ENCODE measurements at regions not wholly inside any gene's neighbourhood (a gene's known extent, or its start where the extent isn't known, plus 50 kb on each side); places are given as distances from the start of the nearest gene placed in this dataset.

- Mint-ChIP-seq H3K4me1 (no peaks in the 10 kb centered on the region), H3K27me3 (ENCODE audit: low read depth in 2 of 2) (peaks cover 7 to 21% of the 10 kb centered on the region in 2 donors), H3K27ac (no peak overlapping the region), H3K9me3 (no peaks in the 10 kb centered on the region), H3K4me3 (no peak overlapping the region), H3K36me3 (no peaks in the 10 kb centered on the region)
- Histone ChIP-seq H3K27ac (ENCODE audit: low read length) (no peak overlapping the region), H3K9me3 (ENCODE audit: control insufficient read depth, insufficient read depth, low read length) (no peaks in the 10 kb centered on the region), H3K4me3 (ENCODE audit: low read length) (no peak overlapping the region), H3K36me3 (ENCODE audit: control insufficient read depth, insufficient read depth, low read length) (no peaks in the 10 kb centered on the region), H3K4me1 (ENCODE audit: control insufficient read depth, insufficient read depth, low read length) (no peaks in the 10 kb centered on the region), H3K27me3 (ENCODE audit: control insufficient read depth, insufficient read depth, low read length) (no peaks in the 10 kb centered on the region)
- DNase-seq: no peak
- WGBS (ENCODE audit: insufficient coverage): 57% methylated on average over 7 of the region's 7 CpGs
- intact Hi-C loops (cut with micrococcal nuclease): no loop called here
- ATAC-seq: no peak
- TF ChIP-seq CTCF (IDR thresholded peaks at IDR 0.05): no peak
Observed at GRCh38 chr11:33478111-33478573, 221.0 kb downstream of the HIPK3 start.

- H3K9me3 ChIP-seq (ENCODE audit: control insufficient read depth, insufficient read depth, low read length): no peaks in the 10 kb centered on the region
- H3K4me3 Mint-ChIP-seq: no peak overlapping the region
- no peak overlapping the region for H3K27ac ChIP-seq (ENCODE audit: low read length)
- peaks cover 9 to 28% of the 10 kb centered on the region in 2 donors for H3K27me3 Mint-ChIP-seq (ENCODE audit: low read depth in 2 of 2)
- no peak for ATAC-seq
- H3K36me3 Mint-ChIP-seq: no peaks in the 10 kb centered on the region
- DNase-seq: no peak
- no peak for TF ChIP-seq CTCF (IDR thresholded peaks at IDR 0.05)
- WGBS (ENCODE audit: insufficient coverage): 85% methylated on average over 5 of the region's 6 CpGs
- H3K4me1 Mint-ChIP-seq: no peaks in the 10 kb centered on the region
- no peak overlapping the region for H3K27ac Mint-ChIP-seq
- no peak overlapping the region for H3K4me3 ChIP-seq (ENCODE audit: low read length)
- H3K27me3 ChIP-seq (ENCODE audit: control insufficient read depth, insufficient read depth, low read length): no peaks in the 10 kb centered on the region
- H3K4me1 ChIP-seq (ENCODE audit: control insufficient read depth, insufficient read depth, low read length): no peaks in the 10 kb centered on the region
- intact Hi-C loops (cut with micrococcal nuclease): no loop called here
- no peaks in the 10 kb centered on the region for H3K9me3 Mint-ChIP-seq
- H3K36me3 ChIP-seq (ENCODE audit: control insufficient read depth, insufficient read depth, low read length): no peaks in the 10 kb centered on the region
Observed at GRCh38 chr11:33476945-33477606, 219.9 kb downstream of the HIPK3 start.

- no peak overlapping the region for H3K27ac ChIP-seq (ENCODE audit: low read length)
- Mint-ChIP-seq H3K27ac (no peak overlapping the region), H3K4me3 (no peak overlapping the region), H3K9me3 (no peaks in the 10 kb centered on the region), H3K4me1 (no peaks in the 10 kb centered on the region), H3K36me3 (no peaks in the 10 kb centered on the region), H3K27me3 (ENCODE audit: low read depth in 2 of 2) (peaks cover 13 to 20% of the 10 kb centered on the region in 2 donors)
- intact Hi-C loops (cut with micrococcal nuclease): no loop called here
- DNase-seq (no peak), ATAC-seq (no peak)
- 46% methylated on average over 5 of the region's 5 CpGs for WGBS (ENCODE audit: insufficient coverage)
- no peak overlapping the region for H3K4me3 ChIP-seq (ENCODE audit: low read length)
- no peaks in the 10 kb centered on the region for H3K9me3 ChIP-seq (ENCODE audit: control insufficient read depth, insufficient read depth, low read length)
- no peaks in the 10 kb centered on the region for H3K4me1 ChIP-seq (ENCODE audit: control insufficient read depth, insufficient read depth, low read length)
- no peaks in the 10 kb centered on the region for H3K27me3 ChIP-seq (ENCODE audit: control insufficient read depth, insufficient read depth, low read length)
- TF ChIP-seq CTCF (IDR thresholded peaks at IDR 0.05): no peak
- no peaks in the 10 kb centered on the region for H3K36me3 ChIP-seq (ENCODE audit: control insufficient read depth, insufficient read depth, low read length)
Observed at GRCh38 chr11:33475993-33476392, 218.8 kb downstream of the HIPK3 start.

- Histone ChIP-seq H3K4me1 (ENCODE audit: control insufficient read depth, insufficient read depth, low read length) (no peaks in the 10 kb centered on the region), H3K27me3 (ENCODE audit: control insufficient read depth, insufficient read depth, low read length) (no peaks in the 10 kb centered on the region), H3K4me3 (ENCODE audit: low read length) (no peak overlapping the region), H3K27ac (ENCODE audit: low read length) (no peak overlapping the region), H3K36me3 (ENCODE audit: control insufficient read depth, insufficient read depth, low read length) (no peaks in the 10 kb centered on the region), H3K9me3 (ENCODE audit: control insufficient read depth, insufficient read depth, low read length) (no peaks in the 10 kb centered on the region)
- no peak overlapping the region for H3K27ac Mint-ChIP-seq
- no peak for TF ChIP-seq CTCF (IDR thresholded peaks at IDR 0.05)
- peaks cover 13 to 20% of the 10 kb centered on the region in 2 donors for H3K27me3 Mint-ChIP-seq (ENCODE audit: low read depth in 2 of 2)
- 90% methylated on average over 3 of the region's 4 CpGs for WGBS (ENCODE audit: insufficient coverage)
- ATAC-seq (no peak), DNase-seq (no peak)
- intact Hi-C loops (cut with micrococcal nuclease): no loop called here
- H3K36me3 Mint-ChIP-seq: no peaks in the 10 kb centered on the region
- no peak overlapping the region for H3K4me3 Mint-ChIP-seq
- H3K9me3 Mint-ChIP-seq: no peaks in the 10 kb centered on the region
- no peaks in the 10 kb centered on the region for H3K4me1 Mint-ChIP-seq
Observed at GRCh38 chr11:33474866-33475265, 217.7 kb downstream of the HIPK3 start.

All from natural killer cell (primary cell).